ENCODE measurements at regions not wholly inside any gene's neighbourhood (a gene's known extent, or its start where the extent isn't known, plus 50 kb on each side); places are given as distances from the start of the nearest gene placed in this dataset.

GRCh38 chr1:86238226-86238625 is 81.7 kb upstream of the COL24A1 start (continued):
- TF ChIP-seq E2F5 (CRISPR knock-in tag; IDR thresholded peaks at IDR 0.05) (no peak), GABPB1 (CRISPR knock-in tag; IDR thresholded peaks at IDR 0.05) (no peak), NR3C1 (CRISPR knock-in tag; conservative IDR thresholded peaks at IDR 0.05; ENCODE audit: low read depth) (no peak), RORB (CRISPR knock-in tag; IDR thresholded peaks at IDR 0.05) (no peak), ZNF219 (CRISPR knock-in tag; IDR thresholded peaks at IDR 0.05; ENCODE audit: borderline replicate concordance) (no peak), PRRX2 (CRISPR knock-in tag; IDR thresholded peaks at IDR 0.05) (no peak), GTF2I (CRISPR knock-in tag; conservative IDR thresholded peaks at IDR 0.05) (no peak), AFF4 (CRISPR knock-in tag; IDR thresholded peaks at IDR 0.05; ENCODE audit: borderline replicate concordance) (no peak), PRDM15 (CRISPR knock-in tag; IDR thresholded peaks at IDR 0.05) (no peak), ZBTB21 (CRISPR knock-in tag; IDR thresholded peaks at IDR 0.05; ENCODE audit: borderline replicate concordance) (no peak), JUN (CRISPR knock-in tag; IDR thresholded peaks at IDR 0.05) (no peak)

GRCh38 chr1:86235852-86236251 is 79.3 kb upstream of the COL24A1 start:
- no peak for DNase-seq (ENCODE audit: low spot score)
- TF ChIP-seq ERG (CRISPR knock-in tag; IDR thresholded peaks at IDR 0.05) (no peak), ZNF317 (CRISPR knock-in tag; IDR thresholded peaks at IDR 0.05; ENCODE audit: borderline replicate concordance, low read depth) (peak; percentile 82)
- no peak for ATAC-seq
- no peak overlapping the region for H3K27ac Mint-ChIP-seq
- H3K27me3 Mint-ChIP-seq (ENCODE audit: low read depth): no peaks in the 10 kb centered on the region
- no peaks in the 10 kb centered on the region for H3K36me3 Mint-ChIP-seq
- ChIA-PET CTCF (no interaction called here), POLR2A (no interaction called here)
- no peak overlapping the region for H3K4me3 Mint-ChIP-seq
- H3K9me3 Mint-ChIP-seq: peaks cover 15% of the 10 kb centered on the region
- no peaks in the 10 kb centered on the region for H3K4me1 Mint-ChIP-seq

- H3K4me3 Mint-ChIP-seq: no peak overlapping the region
- H3K4me1 Mint-ChIP-seq: no peaks in the 10 kb centered on the region
- H3K36me3 Mint-ChIP-seq: no peaks in the 10 kb centered on the region
- DNase-seq (ENCODE audit: low spot score) (no peak), ATAC-seq (no peak)
- ChIA-PET POLR2A (no interaction called here), CTCF (no interaction called here)
- peaks cover 15% of the 10 kb centered on the region for H3K9me3 Mint-ChIP-seq
- H3K27ac Mint-ChIP-seq: no peak overlapping the region
- no peaks in the 10 kb centered on the region for H3K27me3 Mint-ChIP-seq (ENCODE audit: low read depth)
- no peak for TF ChIP-seq MYBL2 (CRISPR knock-in tag; IDR thresholded peaks at IDR 0.05)
- TF ChIP-seq ESRRA (CRISPR knock-in tag; IDR thresholded peaks at IDR 0.05; ENCODE audit: borderline replicate concordance): no peak
- no peak for TF ChIP-seq STAT6 (CRISPR knock-in tag; conservative IDR thresholded peaks at IDR 0.05; ENCODE audit: low read depth)
- TF ChIP-seq RORB (CRISPR knock-in tag; IDR thresholded peaks at IDR 0.05): no peak
- no peak for TF ChIP-seq NR1H2 (CRISPR knock-in tag; IDR thresholded peaks at IDR 0.05)
- no peak for TF ChIP-seq PRRX2 (CRISPR knock-in tag; IDR thresholded peaks at IDR 0.05)
- TF ChIP-seq CREB1 (CRISPR knock-in tag; IDR thresholded peaks at IDR 0.05): no peak
- no peak for TF ChIP-seq ATF2 (CRISPR knock-in tag; IDR thresholded peaks at IDR 0.05; ENCODE audit: borderline replicate concordance, low read depth)
Observed at GRCh38 chr1:86233403-86233802, 76.8 kb upstream of the COL24A1 start.

All from WTC11 (cell line).